ENCODE measurements at regions not wholly inside any gene's neighbourhood (a gene's known extent, or its start where the extent isn't known, plus 50 kb on each side); places are given as distances from the start of the nearest gene placed in this dataset.

- no peak for DNase-seq (ENCODE audit: low read depth)
- no peak overlapping the region for H3K4me3 ChIP-seq (ENCODE audit: low read depth, low read length)
- TF ChIP-seq CTCF (IDR thresholded peaks at IDR 0.05; ENCODE audit: insufficient read depth, low read depth, low read length) = no peak
Measured at GRCh38 chr17:54754560-54754959, 146.1 kb upstream of the TOM1L1 start.

DNA sequence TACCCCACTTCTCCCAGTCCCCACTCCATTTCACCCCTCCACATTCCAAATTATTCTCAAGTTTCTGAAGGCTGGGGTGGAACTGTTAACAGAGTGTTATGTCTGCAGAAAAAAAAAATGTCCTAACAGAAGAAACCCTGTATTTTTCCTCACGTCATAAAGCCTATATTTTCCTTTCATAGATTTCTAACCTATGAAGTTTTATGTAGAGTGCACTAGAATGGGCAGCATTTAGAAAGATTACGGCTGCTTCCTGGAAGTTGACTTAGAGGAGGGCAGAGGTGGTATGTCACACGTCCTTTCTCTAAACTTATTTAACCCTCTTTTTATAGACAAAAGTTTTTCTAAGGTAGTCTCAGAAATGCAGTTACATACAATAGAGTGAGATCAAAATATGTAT is 139.8 kb upstream of the TOM1L1 start:
- TF ChIP-seq CTCF (IDR thresholded peaks at IDR 0.05; ENCODE audit: insufficient read depth, low read depth, low read length) = no peak
- H3K4me3 ChIP-seq (ENCODE audit: low read depth, low read length) = no peak overlapping the region
- no peak for DNase-seq (ENCODE audit: low read depth)

DNA sequence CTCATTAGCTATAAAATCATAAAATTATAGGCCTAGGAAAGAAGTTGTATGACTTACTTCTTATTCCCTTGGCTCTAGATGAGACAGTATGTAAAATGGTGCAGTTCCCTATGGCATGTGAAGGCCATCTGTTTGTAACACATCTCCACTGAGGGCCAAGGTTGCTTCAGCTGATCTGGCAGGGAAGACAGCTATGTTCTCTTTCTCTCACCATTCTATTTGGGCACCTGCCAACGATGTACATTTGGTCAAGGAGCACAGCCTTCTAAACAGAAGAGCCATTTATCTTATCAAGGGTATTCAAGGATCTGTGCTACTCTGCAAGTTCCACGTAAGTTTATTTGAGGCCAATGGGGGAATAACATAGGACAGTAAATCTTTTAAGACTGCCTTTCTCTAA is 129.8 kb upstream of the TOM1L1 start:
- H3K4me3 ChIP-seq (ENCODE audit: low read depth, low read length) = no peak overlapping the region
- no peak for TF ChIP-seq CTCF (IDR thresholded peaks at IDR 0.05; ENCODE audit: insufficient read depth, low read depth, low read length)
- no peak for DNase-seq (ENCODE audit: low read depth)

GRCh38 chr17:54771409-54771915 is 129.2 kb upstream of the TOM1L1 start:
- no peak for DNase-seq (ENCODE audit: low read depth)
- no peak for TF ChIP-seq CTCF (IDR thresholded peaks at IDR 0.05; ENCODE audit: insufficient read depth, low read depth, low read length)
- no peak overlapping the region for H3K4me3 ChIP-seq (ENCODE audit: low read depth, low read length)

GRCh38 chr17:54780238-54780637 is 120.4 kb upstream of the TOM1L1 start:
- no peak overlapping the region for H3K4me3 ChIP-seq (ENCODE audit: low read depth, low read length)
- TF ChIP-seq CTCF (IDR thresholded peaks at IDR 0.05; ENCODE audit: insufficient read depth, low read depth, low read length) = no peak
- no peak for DNase-seq (ENCODE audit: low read depth)

GRCh38 chr17:54781389-54781788 is 119.3 kb upstream of the TOM1L1 start:
- DNase-seq (ENCODE audit: low read depth) = no peak
- H3K4me3 ChIP-seq (ENCODE audit: low read depth, low read length) = no peak overlapping the region
- no peak for TF ChIP-seq CTCF (IDR thresholded peaks at IDR 0.05; ENCODE audit: insufficient read depth, low read depth, low read length)

DNA sequence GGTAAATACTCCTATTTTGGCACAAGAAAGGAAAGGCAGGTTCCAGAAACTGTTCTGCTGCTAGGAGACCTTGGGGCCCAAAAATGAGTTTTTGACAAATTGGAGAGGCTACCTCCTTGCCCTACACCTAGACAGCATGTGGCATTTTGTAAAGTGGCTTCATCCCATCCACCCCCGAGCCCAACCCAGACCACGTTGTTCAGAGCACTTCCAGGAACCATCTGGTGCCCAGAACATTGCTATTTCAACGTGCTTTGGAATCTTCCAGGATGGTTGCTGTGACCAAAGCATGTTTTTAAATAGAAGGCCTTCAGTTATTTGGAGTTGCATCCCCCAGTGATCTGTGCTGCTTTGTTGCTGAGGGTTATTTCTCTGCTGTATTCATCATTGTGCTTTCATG is 116.3 kb upstream of the TOM1L1 start:
- no peak for TF ChIP-seq CTCF (IDR thresholded peaks at IDR 0.05; ENCODE audit: insufficient read depth, low read depth, low read length)
- H3K4me3 ChIP-seq (ENCODE audit: low read depth, low read length) = no peak overlapping the region
- DNase-seq (ENCODE audit: low read depth) = no peak
